ENCODE measurements at regions not wholly inside any gene's neighbourhood (a gene's known extent, or its start where the extent isn't known, plus 50 kb on each side); places are given as distances from the start of the nearest gene placed in this dataset.

- peak in 1 of 2 donors; percentile 30 for DNase-seq (ENCODE audit: low read depth in 2 of 2)
- TF ChIP-seq, protein P1, sequence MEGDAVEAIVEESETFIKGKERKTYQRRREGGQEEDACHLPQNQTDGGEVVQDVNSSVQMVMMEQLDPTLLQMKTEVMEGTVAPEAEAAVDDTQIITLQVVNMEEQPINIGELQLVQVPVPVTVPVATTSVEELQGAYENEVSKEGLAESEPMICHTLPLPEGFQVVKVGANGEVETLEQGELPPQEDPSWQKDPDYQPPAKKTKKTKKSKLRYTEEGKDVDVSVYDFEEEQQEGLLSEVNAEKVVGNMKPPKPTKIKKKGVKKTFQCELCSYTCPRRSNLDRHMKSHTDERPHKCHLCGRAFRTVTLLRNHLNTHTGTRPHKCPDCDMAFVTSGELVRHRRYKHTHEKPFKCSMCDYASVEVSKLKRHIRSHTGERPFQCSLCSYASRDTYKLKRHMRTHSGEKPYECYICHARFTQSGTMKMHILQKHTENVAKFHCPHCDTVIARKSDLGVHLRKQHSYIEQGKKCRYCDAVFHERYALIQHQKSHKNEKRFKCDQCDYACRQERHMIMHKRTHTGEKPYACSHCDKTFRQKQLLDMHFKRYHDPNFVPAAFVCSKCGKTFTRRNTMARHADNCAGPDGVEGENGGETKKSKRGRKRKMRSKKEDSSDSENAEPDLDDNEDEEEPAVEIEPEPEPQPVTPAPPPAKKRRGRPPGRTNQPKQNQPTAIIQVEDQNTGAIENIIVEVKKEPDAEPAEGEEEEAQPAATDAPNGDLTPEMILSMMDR (IDR thresholded peaks at IDR 0.05; ENCODE audit: low read depth, low read length): no peak
Measured at GRCh38 chr3:65035246-65035645, 347.4 kb upstream of the ADAMTS9 start.

GRCh38 chr3:65033576-65033975 is 345.8 kb upstream of the ADAMTS9 start:
- DNase-seq (ENCODE audit: low read depth in 2 of 2): no peak
- TF ChIP-seq, protein P1 (IDR thresholded peaks at IDR 0.05; ENCODE audit: low read depth, low read length): no peak
- no peak overlapping the region for H3K4me3 ChIP-seq (replicated peaks in 1 of 2; ENCODE audit: low read depth in 2 of 2, low read length in 2 of 2)

More at GRCh38 chr3:65035246-65035645, 347.4 kb upstream of the ADAMTS9 start:
- no peak overlapping the region for H3K4me3 ChIP-seq (replicated peaks in 1 of 2; ENCODE audit: low read depth in 2 of 2, low read length in 2 of 2)

DNA sequence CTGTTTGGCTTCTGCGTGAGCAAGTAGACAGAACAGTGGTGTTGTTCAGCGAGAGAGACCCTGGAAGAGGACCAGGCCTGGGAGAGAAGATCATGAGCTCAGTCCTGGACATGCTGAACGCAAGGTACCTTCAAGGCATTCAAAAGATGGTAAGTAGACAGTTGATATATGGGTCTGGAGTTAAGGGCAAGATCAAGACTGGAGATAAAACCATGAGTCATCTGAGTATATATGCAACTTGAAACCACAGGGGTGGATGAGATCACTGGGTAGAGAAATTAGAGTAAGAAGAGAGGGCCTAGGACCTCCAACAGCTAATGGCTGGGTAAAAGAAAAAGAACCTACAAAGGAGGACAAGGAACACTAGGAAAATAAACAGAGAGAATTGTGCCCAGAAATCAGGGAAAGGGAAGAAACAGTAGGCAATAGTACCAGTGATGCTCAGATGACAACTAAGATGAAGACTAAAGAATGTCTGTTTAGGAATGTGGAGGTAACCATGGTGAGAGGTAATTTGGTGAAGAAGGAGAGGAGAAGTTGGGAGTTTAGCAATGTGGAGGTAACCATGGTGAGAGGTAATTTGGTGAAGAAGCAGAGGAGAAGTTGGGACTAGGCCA is 343.2 kb upstream of the ADAMTS9 start:
- H3K4me3 ChIP-seq (replicated peaks in 1 of 2; ENCODE audit: low read depth in 2 of 2, low read length in 2 of 2): no peak overlapping the region
- TF ChIP-seq, protein P1 (IDR thresholded peaks at IDR 0.05; ENCODE audit: low read depth, low read length): no peak
- DNase-seq (ENCODE audit: low read depth in 2 of 2): peak; percentile 33 to 44

DNA sequence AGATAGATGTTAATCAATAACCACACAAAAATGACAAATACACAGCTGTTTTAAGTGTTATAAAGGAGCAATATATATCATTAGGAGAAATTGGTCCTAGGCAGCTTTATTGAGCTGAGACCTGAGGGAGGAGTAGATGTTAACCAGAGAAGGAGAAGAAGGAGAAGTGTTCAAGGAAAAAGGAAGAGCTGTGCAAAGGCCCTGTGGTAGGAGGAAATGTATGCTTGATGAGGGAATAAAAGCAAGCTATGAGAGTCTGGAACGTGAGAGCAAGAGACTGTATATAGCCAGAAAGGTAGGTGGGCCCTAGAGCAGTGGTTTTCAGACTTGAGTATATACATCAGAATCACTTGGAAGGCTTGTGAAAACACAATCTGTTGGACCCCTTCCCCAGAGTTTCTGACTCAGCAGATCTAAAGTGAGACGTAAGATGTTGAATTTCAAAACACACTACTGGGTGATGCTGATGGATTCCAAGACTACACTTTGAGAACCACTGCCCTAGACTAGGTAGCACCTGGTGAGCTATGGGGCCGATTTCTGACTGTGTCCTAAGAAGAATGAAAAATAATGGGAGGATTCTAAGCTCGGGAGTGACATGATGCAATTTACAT is 342.3 kb upstream of the ADAMTS9 start:
- no peak for DNase-seq (ENCODE audit: low read depth in 2 of 2)
- H3K4me3 ChIP-seq (replicated peaks in 1 of 2; ENCODE audit: low read depth in 2 of 2, low read length in 2 of 2): no peak overlapping the region
- TF ChIP-seq, protein P1 (IDR thresholded peaks at IDR 0.05; ENCODE audit: low read depth, low read length): no peak

DNA sequence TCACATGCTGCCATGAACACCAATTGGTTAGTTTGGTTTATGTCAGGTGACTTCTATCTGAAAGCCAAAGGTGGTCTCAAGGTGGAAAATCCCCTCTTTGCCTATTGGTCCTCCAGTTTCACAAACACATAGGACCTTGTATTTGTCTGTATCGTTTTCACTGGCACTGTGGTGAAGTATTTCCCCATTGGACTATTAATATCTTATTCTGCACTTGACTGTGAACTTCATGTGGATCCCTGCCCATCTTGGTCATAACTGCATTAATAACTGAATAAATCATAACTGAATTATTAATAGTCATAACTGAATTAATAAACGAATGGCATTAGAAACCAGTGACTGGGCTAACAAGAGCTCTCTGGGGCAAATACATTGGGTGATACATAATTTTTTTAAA is 341.3 kb upstream of the ADAMTS9 start:
- DNase-seq (ENCODE audit: low read depth in 2 of 2): no peak
- H3K4me3 ChIP-seq (replicated peaks in 1 of 2; ENCODE audit: low read depth in 2 of 2, low read length in 2 of 2): no peak overlapping the region
- TF ChIP-seq, protein P1 (IDR thresholded peaks at IDR 0.05; ENCODE audit: low read depth, low read length): no peak

GRCh38 chr3:65028024-65028423 is 340.2 kb upstream of the ADAMTS9 start:
- TF ChIP-seq, protein P1 (IDR thresholded peaks at IDR 0.05; ENCODE audit: low read depth, low read length): no peak
- DNase-seq (ENCODE audit: low read depth in 2 of 2): no peak
- H3K4me3 ChIP-seq (replicated peaks in 1 of 2; ENCODE audit: low read depth in 2 of 2, low read length in 2 of 2): no peak overlapping the region
